Stimulated activated CD4-positive, alpha-beta T cell treated with anti-CD3 and anti-CD28 coated beads, TNF-alpha, amount 100 ng/mL, for 48 hours (primary cell): ENCODE measurements at regions not wholly inside any gene's neighbourhood (a gene's known extent, or its start where the extent isn't known, plus 50 kb on each side); places are given as distances from the start of the nearest gene placed in this dataset.

ENCODE experiments used
- DNase-seq, 3 donors: peaks; one replicate each; pipeline ENCODE4 v3.0.0-alpha.2; 2020; ENCODE audit warnings: low read depth in 3 of 3

DNA sequence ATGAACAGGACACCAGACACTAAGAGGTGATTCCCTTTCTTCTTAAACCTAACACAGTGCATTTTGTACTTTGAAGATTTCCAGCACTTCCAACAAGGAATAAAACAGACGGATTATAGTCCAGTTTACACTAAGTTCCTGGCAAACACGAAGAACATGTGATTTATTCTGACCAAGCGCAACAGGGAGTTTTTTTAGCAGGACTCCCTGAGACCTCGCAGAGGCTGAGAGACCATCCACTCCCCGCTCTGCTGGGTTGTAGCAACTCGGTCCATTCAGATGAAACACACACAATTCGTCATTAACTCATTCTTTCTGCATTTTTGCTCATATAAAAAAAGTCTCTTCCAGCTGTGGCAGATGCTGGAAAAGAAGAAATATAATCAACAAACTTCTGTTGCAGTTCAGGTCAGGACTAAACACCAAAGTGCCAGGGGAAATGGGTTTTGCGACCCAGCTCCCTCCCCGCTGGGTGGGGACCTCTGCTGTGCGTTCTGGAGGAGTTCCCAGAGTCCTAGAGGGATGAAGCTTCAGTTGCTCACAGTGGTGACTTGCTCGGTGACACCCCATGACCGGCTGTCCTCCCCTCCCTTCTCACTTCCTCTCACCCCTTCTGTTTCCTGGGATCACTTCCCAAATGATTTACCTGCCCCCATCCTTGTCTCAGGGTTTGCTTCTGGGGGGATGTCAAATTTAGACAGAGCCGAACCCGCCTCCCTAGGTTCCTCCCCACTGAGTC, 52.5 kb downstream of the KCNF1 start:
- no peak for DNase-seq

GRCh38 chr2:10965241-10965843, 53.6 kb downstream of the KCNF1 start:
- DNase-seq, result no peak

DNA sequence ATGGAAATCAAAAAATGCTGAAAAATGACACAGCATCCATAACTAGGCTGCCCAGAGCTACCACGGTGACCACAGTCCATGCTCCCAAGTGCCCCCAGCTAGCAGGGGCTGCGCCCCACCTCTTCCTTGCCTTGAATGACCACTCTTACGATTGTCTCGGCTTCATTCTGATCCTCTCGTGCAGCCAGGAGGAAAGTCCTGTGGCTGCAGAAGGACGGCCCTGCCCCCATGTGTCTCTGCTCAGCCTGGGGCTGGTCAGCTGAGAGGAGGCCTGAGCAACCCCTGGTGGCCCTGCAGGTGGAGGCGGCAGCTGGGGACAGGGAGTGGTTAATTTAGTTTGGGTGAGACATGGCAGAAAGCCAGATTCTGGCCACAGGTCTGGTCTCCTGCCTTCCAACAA, 54.3 kb downstream of the KCNF1 start:
- no peak for DNase-seq

DNA sequence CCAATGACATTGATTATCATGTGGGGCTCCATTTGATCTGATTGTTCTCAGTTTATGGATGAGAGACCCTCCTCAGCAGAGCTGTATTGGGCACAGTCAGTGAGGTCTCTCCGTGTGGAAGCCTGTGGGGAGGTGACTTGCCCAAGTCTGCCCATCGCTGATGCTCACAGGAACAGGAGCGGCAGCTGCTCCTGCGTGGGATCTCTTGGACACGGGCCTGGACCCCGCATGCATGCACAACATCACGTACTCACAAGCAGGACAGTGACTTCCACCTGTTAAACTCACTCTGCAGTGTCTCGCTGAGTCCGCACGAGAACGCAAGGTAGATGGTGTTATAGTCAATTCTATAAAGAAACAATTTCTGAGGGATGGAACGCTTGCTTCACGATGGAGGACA, 55.0 kb downstream of the KCNF1 start:
- DNase-seq, result no peak

GRCh38 chr2:10968176-10968575, 56.4 kb downstream of the KCNF1 start:
- no peak for DNase-seq

- no peak for DNase-seq
Observed at GRCh38 chr2:10970666-10971065, 58.9 kb downstream of the KCNF1 start.

- no peak for DNase-seq
Observed at GRCh38 chr2:10971161-10971887, 59.6 kb downstream of the KCNF1 start.

DNA sequence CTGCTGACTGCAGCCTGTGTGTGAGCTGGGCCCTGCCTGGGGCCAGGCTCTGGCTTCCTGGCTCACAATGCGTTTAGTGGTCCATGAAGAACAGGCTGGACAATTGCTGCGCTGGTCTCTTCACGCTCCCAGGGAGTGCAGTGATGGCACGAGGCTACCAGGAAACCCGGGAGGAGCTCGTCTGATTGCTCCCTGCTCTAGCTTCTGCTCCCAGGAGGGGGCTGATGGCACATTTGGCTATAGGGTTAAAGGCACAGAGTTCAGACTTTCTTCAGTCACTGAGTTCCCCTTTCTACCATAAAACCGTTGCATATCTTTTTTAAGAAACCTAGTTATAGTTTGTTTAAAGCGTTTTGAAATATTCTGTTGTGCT, 60.1 kb downstream of the KCNF1 start:
- no peak for DNase-seq

- DNase-seq, result no peak
Observed at GRCh38 chr2:10972683-10973433, 61.1 kb downstream of the KCNF1 start.

DNA sequence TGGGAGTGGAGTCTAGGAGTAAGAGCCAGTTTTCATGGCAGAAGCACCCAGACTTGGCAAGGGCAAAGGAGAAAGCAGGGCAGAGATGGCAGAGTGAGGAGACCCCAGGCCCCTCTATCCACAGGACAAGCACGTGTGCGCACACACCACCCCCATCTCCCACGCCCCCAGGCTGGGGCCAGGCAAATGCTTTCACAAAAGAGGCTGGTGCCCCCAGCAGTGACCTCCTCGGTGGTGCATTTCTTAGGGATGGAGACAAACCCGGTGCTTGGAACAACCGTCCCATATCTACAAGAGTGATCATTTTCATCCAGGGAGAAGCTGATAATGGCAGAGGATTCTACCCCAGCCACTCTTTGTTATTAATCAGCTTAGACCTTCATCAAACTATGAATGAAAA, 62.0 kb downstream of the KCNF1 start:
- no peak for DNase-seq

- no peak for DNase-seq
Observed at GRCh38 chr2:10977003-10977402, 65.3 kb downstream of the KCNF1 start.

GRCh38 chr2:10977621-10978020, 65.9 kb downstream of the KCNF1 start:
- DNase-seq, result no peak

DNA sequence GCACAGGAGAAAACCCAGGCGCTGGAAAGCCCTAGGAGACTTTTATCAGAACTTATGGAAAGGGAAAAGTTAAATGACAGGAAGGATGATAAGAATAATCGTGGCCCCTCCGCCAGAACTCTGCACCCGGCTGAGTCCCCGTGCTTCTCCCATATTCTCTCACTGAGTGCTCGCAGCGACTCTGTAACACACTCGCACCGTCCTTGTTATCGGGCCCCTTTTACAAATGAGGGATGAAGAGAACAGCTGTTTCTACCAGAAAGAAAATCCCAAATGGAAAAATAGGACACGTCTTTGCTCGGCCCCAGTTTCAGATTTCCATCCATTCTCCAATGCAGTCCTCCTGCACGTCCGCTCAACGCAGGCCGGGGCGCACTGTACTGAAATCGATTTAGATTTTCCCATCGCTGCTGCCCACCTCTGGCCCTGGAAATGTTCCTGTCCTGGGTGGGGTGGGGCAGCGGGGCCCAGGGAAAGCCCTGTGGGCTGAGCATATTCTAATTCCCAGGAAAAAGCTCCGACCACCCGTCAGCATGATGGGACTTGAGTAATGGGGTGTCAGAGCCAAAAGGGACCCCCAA, 66.4 kb downstream of the KCNF1 start:
- no peak for DNase-seq

DNA sequence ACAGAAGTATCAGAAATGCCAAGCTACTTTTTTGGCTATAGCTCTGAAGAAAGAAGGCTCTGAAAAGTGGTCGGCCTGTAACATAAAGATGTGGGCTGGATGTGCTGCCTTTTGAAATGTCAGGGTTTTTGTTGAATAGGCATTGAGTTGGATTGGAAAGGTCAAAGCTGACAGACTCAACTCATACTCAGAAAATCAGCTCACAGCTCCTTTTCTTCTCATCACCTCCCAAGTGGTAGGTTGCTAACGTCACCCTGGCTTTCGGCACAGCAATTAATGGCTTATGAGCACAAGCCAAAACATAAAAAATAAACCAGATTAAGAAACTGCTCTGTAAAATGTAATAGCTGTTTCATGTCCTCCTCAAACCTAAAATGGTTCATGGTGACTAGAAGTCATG, 68.3 kb downstream of the KCNF1 start:
- DNase-seq, result no peak

GRCh38 chr2:10980886-10981425, 69.2 kb downstream of the KCNF1 start:
- DNase-seq, result no peak

DNA sequence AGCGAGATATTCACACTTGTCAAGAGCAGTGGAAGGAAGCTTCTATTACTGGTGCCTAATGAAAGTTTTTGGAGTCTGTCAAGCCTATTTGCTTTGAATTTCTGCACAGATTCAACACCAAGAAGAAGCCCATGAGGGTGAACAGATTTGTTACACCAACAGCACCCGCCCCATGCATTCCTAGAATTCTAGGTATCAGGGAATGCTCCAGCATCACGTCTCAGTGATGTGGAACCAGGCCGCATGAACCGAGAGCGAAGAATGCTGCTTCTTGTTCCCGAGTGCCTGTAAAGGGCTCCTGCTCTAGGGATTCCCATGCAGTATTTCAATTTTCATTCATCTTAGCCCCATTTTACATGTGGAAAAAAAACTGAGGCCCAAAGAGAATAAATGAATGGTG, 69.7 kb downstream of the KCNF1 start:
- no peak for DNase-seq

DNA sequence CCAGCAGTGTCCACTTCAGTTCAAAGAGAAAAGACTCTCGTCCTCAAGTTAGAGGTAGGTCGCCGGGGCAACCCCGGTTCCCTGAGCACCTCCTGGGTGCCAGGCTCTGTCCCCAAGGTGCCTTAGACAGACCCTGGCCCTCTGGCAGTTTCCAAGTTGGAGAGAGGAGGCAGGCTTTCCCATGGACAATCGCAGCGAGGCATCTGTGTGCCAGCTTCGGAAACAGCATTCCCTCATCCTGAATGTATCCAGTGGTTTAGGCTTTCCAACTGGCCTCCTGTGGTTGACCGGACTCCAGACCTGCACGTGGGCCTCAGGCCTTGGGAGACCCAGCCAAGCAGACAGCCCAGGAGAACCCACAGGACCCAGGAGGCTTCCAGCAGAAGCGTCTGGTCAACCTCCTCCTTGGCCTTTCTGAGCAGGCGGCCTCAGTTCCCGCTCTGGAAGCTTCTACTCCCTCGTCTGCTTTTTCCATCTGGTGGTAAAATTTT, 70.3 kb downstream of the KCNF1 start:
- no peak for DNase-seq

DNA sequence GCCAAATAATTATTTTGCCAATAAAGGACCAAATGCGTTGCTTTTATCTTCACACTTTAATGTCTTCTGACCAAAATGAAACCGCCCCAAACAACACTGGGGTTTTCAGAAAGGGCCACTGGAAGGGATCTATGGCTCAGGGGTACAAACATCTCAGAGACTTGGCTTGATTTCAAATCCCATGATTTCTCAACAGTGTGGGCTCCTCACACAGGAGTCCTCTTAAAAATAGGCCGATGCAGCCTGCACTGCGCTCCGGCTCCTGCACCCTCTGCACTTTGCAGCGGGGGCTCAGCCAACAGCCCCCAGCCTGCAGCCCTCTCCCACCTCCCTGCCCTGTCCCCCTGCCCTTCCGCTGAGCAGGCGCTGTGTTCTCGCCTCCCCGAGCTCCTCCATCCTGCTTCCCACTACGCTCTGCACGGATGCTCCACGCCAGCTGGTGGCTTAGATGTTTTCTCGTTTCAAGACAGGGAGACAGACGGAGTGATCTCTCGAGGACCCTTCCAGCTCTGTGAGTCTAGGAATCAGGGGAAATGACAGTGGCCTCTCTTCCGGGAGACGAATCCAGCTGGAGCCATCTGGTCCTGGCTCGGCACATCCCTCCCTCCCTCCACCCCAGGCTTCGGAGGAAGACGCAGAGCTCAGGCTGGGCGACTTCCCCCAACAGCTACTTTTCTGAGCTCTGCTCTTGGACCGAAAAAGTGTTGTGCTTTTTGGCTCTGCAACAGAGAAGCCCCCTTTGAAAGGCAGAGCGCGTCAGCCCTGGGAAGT, 71.4 kb downstream of the KCNF1 start:
- no peak for DNase-seq

- DNase-seq, result no peak
Observed at GRCh38 chr2:10983711-10984110, 72.0 kb downstream of the KCNF1 start.

GRCh38 chr2:10984418-10985135, 72.8 kb downstream of the KCNF1 start:
- DNase-seq, result no peak
